ENCODE measurements at regions not wholly inside any gene's neighbourhood (a gene's known extent, or its start where the extent isn't known, plus 50 kb on each side); places are given as distances from the start of the nearest gene placed in this dataset.
"Not testable (repeated sequence)": the region's sequence is repeated elsewhere in the genome, so short reads cannot be mapped to it uniquely, and the experiment has no call there.

GRCh38 chr18:10604182-10604581, 78.4 kb downstream of the NAPG start:
- no peak for DNase-seq

- not testable (repeated sequence) for DNase-seq
Measured at GRCh38 chr18:10606881-10607280, 81.1 kb downstream of the NAPG start.

- not testable (repeated sequence) for DNase-seq
Measured at GRCh38 chr18:10607332-10608248, 81.8 kb downstream of the NAPG start.

- not testable (repeated sequence) for DNase-seq
Measured at GRCh38 chr18:10608450-10608849, 82.6 kb downstream of the NAPG start.

- DNase-seq = not testable (repeated sequence)
Measured at GRCh38 chr18:10609046-10609445, 83.2 kb downstream of the NAPG start.

GRCh38 chr18:10613226-10613625, 87.4 kb downstream of the NAPG start:
- DNase-seq = not testable (repeated sequence)

GRCh38 chr18:10616714-10617113, 90.9 kb downstream of the NAPG start:
- not testable (repeated sequence) for DNase-seq

- not testable (repeated sequence) for DNase-seq
Measured at GRCh38 chr18:10618797-10619196, 93.0 kb downstream of the NAPG start.

GRCh38 chr18:10619280-10619679, 93.5 kb downstream of the NAPG start:
- DNase-seq = peak; percentile 85

GRCh38 chr18:10619833-10620232, 94.0 kb downstream of the NAPG start:
- not testable (repeated sequence) for DNase-seq

Data from DMS53 (cell line).